Right ventricle myocardium inferior (tissue), 1 donor: ENCODE measurements at regions not wholly inside any gene's neighbourhood (a gene's known extent, or its start where the extent isn't known, plus 50 kb on each side); places are given as distances from the start of the nearest gene placed in this dataset.

ENCODE experiments used
- ATAC-seq: fragments of 200-7000 bp; cut with Tn5 transposase; one replicate; pipeline ENCODE4 v1.9.1; 2020; ENCODE audit warnings: mild to moderate bottlenecking, moderate library complexity
- DNase-seq: peaks from one replicate; pipeline ENCODE4 v3.0.0; 2021; ENCODE audit errors: missing footprints
- intact Hi-C: fragments of 100-400 bp; cut with DNase I; formaldehyde crosslinking; loops from one replicate; pipeline ENCODE4 v1.11.0; 2022
- donor health status: DM: no; HTN: yes; CAD: no; lungs with severe emphysema.

DNA sequence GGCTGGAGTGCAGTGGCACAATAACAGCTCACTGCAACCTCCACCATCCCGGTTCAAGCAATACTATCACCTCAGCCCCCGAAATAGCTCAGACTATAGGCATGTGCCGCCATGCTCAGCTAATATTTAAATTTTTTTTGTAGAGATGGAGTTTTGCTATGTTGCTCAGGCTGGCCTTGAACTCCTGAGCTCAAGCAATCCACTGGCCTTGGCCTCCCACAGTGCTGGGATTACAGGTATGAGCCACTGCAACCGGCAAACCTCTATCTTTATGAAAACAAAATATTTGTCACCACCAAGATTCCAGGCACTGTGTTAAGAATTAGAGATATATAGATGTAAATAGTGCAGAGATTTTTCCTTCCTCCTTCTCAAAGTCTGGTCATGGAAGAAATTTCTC lies 232.5 kb downstream of the ANKRD50 start:
- DNase-seq (no peak), ATAC-seq (no peak)
- intact Hi-C loops = no loop called here

DNA sequence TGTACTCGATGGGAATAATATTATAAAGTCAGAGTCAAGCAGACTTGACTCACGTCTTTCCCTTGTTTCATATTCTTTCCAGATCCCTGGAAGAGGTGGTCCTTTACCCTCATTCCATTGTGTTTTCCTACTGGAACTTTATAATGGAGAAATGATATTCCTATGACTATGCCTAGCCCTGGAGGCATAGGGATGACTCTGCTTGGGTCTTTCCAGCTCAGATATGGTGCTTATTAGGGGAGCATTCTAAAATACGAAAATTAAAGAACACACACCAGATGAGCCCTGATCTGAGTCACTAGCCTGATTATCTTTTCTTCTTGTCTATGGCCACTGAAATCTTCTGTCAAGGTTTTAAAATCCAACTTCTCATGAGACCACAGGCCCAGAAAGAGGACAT lies 231.4 kb downstream of the ANKRD50 start:
- intact Hi-C loops = no loop called here
- DNase-seq (no peak), ATAC-seq (no peak)

DNA sequence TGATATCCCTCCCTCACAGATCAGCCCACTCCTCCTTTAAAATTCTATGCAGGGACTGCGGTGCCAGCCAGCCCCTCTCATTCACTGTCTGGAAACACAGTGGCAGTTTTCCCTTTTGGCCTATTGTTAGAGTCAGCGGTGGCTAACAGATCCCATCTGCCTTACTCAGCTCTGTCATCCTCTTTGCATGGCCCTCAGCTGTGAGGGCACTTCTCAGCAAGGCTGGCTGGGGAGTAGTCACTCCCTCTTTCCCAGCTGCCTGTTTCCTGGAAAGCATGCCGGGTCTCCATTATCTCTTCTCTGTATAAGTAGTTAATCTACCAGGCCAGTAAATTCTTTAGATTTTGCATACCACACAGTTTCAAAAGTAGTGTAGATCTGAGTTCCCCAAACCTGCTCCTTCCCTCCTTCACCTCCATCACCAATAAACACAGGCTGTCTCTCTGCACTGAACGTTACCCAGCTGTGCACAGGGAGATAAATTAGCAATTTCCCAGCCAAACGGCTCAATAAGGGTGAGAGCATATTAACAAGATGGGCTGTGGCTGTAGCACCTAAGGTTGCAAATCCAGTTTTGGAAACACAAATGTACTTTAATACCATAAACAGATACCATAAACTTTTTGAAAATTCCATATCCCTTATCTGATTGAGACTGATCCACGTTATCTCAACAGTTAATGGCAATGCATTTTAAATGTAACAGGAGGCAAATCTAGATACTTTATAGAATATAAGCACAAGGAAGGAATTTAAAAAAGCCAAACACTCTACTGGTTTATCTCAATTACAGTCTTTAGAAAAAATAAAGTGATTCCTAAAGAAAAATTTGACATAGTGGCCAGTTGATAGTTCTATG lies 229.3 kb downstream of the ANKRD50 start:
- ATAC-seq (no peak), DNase-seq (no peak)
- intact Hi-C loops = no loop called here

DNA sequence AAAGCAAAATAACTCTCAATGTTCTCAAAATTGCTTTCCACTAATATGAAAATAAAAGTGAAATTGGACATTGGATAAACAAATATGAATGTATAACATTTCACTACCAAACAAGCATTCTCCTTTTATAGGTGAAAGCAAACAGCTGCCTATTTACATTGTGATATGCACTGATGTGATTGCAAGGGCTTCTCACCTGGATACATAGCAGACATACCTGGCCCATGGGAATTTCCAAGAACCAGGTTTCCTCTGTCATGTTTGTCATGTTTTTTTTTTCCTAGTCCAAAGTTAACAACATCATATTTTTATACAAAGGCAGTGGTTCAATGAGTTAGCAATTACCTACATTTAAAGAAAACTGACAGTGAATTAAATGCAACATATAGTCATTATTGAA lies 228.5 kb downstream of the ANKRD50 start:
- ATAC-seq (no peak), DNase-seq (no peak)
- intact Hi-C loops = no loop called here

DNA sequence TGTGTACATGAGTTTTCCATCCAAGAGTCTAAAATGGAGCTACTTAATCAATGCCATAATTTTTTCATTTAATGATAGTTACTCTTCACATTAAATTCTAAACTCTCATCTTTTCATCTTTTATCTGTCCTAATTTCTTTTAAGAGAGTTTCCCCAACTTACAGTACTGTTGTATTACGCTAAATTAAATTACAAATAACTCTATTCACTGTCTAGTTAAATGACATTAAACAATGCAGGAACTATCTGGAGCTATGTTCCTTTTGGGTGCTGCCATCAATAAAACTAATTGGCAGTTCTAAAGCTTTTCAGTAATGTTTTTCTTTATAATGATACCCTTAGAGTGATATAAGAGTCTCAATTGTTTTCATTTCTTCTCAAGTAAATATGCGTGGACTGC lies 227.6 kb downstream of the ANKRD50 start:
- intact Hi-C loops = no loop called here
- ATAC-seq (no peak), DNase-seq (no peak)

DNA sequence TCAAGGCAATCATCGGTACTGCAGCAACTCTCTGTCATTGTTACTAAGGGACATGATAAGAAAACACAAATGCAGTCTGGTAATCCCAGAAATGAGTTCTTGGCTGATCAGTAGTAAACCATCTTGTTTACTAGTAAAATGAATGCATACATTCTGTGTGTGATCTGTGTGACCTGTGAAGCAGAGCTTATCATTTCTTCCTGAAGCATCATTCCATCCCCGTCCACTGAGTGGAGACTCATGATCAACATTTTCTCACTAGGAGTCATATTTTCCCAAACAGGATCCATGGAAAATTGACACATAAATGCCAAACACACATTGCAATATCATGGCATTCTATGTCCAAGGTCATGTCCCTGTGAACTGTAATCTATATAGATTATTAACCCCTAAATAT lies 226.1 kb downstream of the ANKRD50 start:
- DNase-seq (no peak), ATAC-seq (no peak)
- intact Hi-C loops = no loop called here

DNA sequence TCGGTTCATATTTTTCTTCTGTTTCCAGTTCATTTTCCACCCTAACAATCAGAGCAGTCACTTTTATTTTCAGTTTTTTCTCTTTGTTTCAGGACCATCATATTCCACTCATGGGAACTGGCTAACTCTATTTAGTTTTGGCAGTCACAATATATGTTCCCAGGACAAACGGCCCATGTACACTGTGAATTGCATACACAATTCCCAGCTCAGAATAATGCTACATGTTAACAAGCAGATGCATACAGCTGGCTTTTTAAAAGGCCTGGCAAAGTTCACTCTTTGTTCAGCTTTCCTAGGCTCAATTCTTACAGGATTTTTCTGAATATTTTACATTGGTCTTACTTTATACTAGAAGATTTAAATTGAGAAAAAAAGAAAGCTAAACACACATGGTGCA lies 224.9 kb downstream of the ANKRD50 start:
- DNase-seq = no peak
- intact Hi-C loops = no loop called here
- ATAC-seq = no peak

DNA sequence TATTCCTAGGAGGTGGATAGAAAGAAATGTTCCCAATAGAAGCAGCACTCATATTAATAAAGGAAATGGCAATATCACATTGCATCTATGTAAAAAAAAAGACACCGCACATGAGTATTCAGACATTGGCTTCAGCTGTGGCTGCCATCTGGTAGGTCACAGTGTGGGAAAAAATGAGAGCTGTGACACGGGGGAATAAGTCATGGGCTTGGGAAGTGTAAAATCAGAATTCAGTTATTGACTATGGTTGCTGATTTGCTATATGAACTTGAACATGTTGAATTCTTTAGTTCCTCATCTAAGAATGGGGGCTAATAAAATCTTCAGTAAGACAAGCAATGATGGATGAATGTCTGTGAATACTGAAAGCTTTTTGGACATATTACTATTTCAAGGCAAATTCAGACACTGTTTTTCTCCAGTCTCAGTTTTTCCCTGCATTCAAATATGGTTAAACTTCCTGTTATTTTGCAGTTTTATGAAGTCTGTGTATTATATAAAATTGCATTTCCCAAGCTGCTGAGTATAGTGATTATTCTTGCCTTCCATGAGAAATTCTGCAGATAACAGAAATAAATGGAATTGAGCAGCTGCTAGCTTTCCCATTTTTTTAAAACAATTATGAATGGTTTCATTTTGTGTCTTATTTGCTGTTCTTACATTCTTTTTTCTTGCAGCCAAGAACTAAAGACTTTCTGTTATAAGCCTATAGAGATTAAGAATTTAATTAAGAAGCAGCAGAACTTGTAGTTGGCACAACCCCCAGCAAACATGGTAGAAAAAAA lies 221.0 kb downstream of the ANKRD50 start:
- intact Hi-C loops = no loop called here
- ATAC-seq = no peak
- no peak for DNase-seq

DNA sequence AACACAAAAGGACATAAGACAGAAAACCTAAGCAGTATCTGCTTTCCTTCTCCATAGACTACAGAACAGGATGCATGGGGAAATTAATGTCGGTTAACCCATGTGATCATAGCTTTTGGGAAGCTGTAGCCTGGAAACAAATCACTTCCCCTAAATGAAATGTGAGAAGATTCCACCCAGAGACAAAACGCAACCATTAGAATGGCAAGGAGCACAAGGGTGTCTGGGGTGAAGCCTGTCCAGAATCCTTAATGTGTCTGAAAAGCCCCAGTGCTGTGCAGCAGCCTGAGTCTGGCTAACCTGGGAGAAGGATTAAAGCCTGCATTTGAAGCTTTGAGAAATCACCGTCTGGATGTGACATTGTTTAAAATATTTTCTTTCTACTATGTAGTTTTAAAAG lies 213.3 kb downstream of the ANKRD50 start:
- no peak for ATAC-seq
- intact Hi-C loops = no loop called here
- no peak for DNase-seq

DNA sequence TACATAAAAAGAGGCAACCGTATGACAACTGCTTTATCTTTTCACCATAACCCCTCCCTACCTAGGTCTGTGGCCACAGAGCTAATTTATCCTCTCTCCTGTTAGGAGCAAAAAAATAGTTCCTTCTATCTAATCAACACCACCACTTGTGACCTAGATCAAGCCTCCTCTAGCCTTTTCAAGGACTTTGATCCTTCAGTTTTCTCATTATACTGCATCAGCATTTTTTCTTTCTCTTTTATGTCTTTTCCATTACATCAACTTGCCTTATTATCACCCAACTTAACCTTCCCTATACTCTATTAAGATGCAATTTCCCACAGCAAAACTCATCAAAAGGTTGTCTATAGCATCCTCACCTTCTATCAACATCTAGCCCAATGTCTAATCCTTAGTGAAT lies 211.0 kb downstream of the ANKRD50 start:
- DNase-seq (no peak), ATAC-seq (no peak)
- intact Hi-C loops = no loop called here

DNA sequence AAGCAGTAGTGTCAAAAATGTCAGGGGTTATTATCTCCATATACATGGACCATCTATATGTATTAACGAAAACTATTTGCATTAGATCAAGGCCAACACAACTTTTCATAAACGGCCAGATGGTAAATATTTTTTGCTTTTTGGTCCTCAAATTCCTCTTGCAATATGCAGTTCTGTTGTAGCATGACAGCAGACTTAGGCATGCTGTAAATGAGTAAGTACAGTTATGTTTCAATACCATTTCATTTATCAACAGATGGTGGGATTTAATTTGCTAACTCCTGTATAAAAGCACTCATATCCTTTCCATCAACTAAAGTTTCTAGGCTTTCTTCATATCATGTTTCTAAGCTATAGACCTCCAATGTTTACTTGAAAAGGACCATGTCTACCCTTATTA lies 208.1 kb downstream of the ANKRD50 start:
- ATAC-seq (no peak), DNase-seq (no peak)
- intact Hi-C loops = no loop called here

DNA sequence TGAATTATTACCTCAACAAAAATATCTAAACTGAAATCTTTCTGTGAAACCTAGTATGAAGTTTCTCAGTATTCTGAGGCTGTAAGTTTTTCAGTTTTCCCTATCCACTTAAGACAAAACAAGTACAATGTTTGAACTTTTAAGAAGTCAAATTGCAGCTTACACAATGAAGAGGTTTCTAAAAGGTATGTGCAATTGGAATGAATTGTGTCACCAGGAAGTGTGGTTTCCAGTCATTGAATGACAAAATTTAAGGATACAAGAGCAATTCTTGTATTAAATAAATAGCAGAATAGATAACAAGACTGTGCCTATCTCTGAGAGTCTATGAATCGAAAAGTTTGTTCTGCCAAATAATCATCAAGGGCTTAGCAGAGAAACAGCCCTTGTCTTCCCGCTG lies 207.3 kb downstream of the ANKRD50 start:
- intact Hi-C loops = no loop called here
- DNase-seq (no peak), ATAC-seq (no peak)

DNA sequence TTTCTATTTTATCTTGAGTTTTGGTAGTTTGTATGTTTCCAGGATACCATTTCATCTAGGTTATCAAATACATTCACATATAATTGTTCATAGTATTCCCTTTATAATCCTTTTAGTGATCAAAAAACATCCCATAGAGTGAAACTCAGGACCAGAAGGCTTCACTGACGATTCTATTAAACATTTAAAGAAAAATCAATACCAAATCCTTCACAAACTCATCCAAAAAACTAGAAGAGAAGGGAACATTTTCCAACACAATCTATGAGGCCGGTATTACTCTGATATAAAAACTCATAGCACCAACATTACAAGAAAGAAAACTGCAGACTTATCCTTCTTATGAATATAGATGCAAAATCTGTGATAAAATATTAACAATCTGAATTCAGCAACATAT lies 203.4 kb downstream of the ANKRD50 start:
- no peak for ATAC-seq
- no peak for DNase-seq
- intact Hi-C loops = no loop called here

DNA sequence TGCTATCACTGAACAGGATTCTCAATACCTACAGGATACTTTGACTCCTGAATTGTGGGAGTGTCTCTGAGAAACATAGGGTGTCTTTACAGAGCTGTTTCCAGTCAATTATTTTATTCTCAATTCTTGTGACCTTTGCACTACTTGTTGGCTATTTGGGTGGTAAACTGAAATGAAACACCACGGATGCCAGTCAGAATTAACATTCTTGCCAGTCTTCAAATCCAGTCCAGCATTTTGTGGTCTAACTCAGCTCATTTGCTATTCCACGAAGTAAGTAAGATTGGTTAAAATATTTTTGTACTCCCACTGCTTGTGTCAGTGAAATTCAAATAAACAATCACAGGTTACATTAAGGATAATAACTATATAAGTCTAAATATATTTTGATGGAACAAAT lies 197.9 kb downstream of the ANKRD50 start:
- DNase-seq (no peak), ATAC-seq (no peak)
- intact Hi-C loops = no loop called here

DNA sequence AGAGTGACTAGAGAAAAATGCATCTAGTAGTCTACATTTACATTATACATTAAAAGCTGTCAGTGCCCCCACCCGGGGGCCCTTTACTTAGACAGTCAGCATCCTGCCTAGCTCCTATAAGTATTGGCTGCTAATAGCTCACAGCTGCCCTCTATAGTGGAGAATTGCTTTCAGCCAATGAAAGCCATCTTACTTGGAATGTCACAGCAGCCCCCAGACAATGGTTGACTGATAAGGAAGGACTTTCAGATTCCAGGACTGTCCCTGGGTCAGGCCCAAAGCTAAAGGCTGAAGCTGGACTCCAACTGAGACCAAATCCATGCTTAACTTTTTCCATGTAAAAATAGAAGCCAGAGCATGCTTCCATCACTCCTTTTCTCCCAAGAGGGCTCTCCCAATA lies 196.9 kb downstream of the ANKRD50 start:
- ATAC-seq (no peak), DNase-seq (no peak)
- intact Hi-C loops = no loop called here

DNA sequence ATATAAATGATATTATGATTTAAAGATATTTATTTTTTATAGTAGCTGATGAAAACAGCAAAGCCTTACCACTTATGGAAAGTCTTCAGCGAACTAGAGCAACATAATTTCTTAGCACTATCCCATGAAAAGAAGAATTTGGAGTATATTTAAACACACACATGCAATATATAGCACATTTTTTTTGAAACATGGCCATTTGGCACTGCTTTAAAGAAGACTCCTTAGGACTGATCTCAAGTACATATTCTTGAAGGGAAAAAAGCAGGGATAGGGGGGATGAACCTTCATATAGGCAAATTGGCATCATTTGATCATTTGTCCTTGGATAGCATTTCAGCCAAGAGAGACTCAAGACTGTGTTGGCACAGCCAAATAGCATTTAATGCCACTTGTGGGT lies 193.3 kb downstream of the ANKRD50 start:
- ATAC-seq = no peak
- intact Hi-C loops = no loop called here

DNA sequence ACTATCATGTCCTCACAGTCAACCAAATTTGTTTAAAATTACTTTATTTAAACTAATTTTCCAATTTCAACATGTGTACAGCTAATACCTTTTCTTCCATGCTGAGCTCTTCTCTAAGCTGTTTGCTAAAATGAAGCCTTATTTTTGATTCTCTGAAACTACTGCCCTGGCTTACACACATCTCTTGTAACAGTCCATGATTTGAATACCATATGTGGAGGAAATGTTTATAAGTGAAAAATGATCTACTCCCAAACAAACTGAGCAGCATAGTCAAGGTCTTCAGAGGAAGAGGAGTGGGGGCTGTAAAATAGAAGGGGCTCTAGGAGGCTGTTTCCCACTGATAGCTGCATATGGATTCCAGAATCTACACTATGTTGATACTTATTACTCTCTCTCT lies 188.7 kb downstream of the ANKRD50 start:
- intact Hi-C loops = no loop called here
- DNase-seq (no peak), ATAC-seq (no peak)

More for the DNA sequence above, 193.3 kb downstream of the ANKRD50 start:
- DNase-seq = no peak

DNA sequence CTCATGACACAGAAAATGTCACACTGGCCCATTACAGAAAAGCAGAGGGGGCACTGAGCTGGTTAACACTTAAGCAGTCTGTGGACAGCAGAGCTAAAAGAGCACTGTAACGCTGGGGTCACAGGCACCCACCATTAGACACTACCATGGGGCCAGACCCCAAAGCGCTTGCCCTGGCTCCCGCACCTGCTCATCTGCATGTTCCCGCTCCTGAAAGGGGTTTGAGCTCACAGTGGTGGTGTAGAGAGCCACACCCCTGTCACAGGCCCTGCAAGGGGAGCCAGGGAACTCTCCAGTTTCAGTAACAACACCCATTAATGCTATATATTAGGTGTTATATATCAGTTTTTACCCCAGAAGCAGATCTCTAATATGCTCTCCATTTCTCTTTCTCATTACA lies 187.0 kb downstream of the ANKRD50 start:
- ATAC-seq = no peak
- intact Hi-C loops = no loop called here
- DNase-seq = no peak

DNA sequence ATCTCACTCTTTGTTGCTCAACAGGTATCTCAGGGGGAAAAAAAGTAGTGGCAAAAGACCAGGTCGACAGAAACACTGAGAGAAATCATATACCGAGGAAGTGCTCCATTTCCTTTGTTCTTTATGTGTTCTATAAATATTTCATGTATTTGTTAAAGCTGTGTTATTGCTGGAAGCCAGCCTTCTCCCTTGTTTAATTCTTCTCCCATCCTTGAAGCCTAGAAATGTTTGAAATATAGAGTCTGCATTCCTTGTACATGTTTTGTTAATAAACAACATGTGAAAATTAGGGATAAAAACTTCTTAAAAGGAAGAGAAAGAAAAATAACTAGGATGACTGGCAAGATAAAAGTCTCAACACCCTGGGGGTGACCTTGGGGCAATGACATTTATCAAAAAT lies 186.2 kb downstream of the ANKRD50 start:
- ATAC-seq (no peak), DNase-seq (no peak)
- intact Hi-C loops = no loop called here

DNA sequence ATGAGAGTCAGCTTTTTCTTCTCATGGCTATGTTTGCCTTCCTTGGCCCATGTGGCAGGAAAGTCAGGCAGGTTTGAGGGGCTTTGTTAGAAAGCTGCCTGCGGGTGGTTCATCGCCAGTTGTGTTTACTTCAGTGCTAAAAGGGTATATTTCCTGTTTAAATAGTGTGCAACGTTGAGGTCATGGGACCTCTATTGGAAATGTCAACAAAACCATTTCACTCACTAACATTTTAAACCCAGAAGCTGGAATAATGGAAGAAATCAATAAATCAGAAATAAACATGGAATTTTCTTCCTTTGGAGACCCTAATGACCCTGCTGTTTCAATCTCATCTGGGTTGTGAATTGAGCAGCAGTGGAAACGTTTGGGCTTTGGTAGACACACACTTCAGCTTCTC lies 185.8 kb downstream of the ANKRD50 start:
- no peak for DNase-seq
- ATAC-seq = no peak
- intact Hi-C loops = no loop called here
